ENCODE measurements at regions not wholly inside any gene's neighbourhood (a gene's known extent, or its start where the extent isn't known, plus 50 kb on each side); places are given as distances from the start of the nearest gene placed in this dataset.

DNA sequence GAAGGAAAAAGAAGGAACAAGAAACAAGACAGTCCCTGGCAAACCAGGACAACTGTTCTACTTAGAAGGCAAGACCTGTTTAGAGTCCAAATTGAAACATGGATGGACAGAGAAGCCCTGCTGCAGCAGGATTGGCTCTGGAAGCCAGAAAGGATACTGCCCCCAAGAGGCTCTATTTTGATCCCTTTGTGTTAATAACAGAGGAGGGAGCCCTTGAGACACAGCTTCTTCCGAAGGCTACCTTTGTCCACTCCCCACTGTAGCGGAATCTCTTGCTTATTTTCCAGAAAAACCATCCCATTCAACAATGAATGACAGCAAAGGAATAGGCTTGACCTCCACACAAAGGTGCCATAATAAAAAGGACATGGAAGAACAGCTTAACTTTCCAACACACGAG, 120.3 kb upstream of the FOXK1 start:
- TF ChIP-seq EZH2 (IDR thresholded peaks at IDR 0.05; ENCODE audit: borderline replicate concordance, low read depth, low read length) (no peak), POLR2A (conservative IDR thresholded peaks at IDR 0.05) (no peak), GATAD2B (IDR thresholded peaks at IDR 0.05; ENCODE audit: borderline replicate concordance) (no peak)
- TF ChIP-seq, protein P1, sequence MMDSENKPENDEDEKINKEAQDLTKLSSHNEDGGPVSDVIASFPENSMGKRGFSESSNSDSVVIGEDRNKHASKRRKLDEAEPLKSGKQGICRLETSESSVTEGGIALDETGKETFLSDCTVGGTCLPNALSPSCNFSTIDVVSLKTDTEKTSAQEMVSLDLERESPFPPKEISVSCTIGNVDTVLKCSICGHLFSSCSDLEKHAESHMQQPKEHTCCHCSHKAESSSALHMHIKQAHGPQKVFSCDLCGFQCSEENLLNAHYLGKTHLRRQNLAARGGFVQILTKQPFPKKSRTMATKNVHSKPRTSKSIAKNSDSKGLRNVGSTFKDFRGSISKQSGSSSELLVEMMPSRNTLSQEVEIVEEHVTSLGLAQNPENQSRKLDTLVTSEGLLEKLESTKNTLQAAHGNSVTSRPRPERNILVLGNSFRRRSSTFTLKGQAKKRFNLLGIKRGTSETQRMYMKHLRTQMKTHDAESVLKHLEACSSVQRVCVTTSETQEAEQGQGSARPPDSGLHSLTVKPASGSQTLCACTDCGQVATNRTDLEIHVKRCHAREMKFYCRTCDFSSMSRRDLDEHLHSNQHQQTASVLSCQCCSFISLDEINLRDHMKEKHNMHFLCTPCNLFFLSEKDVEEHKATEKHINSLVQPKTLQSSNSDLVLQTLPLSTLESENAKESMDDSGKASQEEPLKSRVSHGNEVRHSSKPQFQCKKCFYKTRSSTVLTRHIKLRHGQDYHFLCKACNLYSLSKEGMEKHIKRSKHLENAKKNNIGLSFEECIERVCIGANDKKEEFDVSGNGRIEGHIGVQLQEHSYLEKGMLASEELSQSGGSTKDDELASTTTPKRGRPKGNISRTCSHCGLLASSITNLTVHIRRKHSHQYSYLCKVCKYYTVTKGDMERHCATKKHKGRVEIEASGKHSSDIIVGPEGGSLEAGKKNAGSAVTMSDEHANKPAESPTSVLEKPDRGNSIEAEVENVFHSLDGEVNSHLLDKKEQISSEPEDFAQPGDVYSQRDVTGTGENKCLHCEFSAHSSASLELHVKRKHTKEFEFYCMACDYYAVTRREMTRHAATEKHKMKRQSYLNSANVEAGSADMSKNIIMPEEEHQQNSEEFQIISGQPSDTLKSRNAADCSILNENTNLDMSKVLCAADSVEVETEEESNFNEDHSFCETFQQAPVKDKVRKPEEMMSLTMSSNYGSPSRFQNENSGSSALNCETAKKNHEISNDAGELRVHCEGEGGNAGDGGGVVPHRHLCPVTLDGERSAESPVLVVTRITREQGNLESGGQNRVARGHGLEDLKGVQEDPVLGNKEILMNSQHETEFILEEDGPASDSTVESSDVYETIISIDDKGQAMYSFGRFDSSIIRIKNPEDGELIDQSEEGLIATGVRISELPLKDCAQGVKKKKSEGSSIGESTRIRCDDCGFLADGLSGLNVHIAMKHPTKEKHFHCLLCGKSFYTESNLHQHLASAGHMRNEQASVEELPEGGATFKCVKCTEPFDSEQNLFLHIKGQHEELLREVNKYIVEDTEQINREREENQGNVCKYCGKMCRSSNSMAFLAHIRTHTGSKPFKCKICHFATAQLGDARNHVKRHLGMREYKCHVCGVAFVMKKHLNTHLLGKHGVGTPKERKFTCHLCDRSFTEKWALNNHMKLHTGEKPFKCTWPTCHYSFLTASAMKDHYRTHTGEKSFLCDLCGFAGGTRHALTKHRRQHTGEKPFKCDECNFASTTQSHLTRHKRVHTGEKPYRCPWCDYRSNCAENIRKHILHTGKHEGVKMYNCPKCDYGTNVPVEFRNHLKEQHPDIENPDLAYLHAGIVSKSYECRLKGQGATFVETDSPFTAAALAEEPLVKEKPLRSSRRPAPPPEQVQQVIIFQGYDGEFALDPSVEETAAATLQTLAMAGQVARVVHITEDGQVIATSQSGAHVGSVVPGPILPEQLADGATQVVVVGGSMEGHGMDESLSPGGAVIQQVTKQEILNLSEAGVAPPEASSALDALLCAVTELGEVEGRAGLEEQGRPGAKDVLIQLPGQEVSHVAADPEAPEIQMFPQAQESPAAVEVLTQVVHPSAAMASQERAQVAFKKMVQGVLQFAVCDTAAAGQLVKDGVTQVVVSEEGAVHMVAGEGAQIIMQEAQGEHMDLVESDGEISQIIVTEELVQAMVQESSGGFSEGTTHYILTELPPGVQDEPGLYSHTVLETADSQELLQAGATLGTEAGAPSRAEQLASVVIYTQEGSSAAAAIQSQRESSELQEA (IDR thresholded peaks at IDR 0.05; ENCODE audit: low read depth), result no peak

Measured in K562 (cell line).